HCT116 (cell line): ENCODE measurements at regions not wholly inside any gene's neighbourhood (a gene's known extent, or its start where the extent isn't known, plus 50 kb on each side); places are given as distances from the start of the nearest gene placed in this dataset.
A peak's percentile ranks its signal among the peaks of the same experiment; 100 is the strongest.

Experiments used
- ATAC-seq: fragments of 200-7000 bp; cut with Tn5 transposase; 2 replicates; pipeline ENCODE4 v1.9.1; 2020; ENCODE audit warnings: mild to moderate bottlenecking, moderate library complexity
- BruUV-seq: library from RNA; stranded (reverse); fragments of 400-500 nt; replicated peaks from 2 replicates; lab custom pipeline; 2021; lab: Mats Ljungman, UMichigan
- CTCF ChIA-PET: fragments of 300-600 bp; sonication (Branson Sonifier 250); formaldehyde crosslinking; loops from one replicate; lab custom pipeline; 2021; ENCODE audit warnings: antibody characterized with exemption; lab: Charles Lee
- POLR2A ChIA-PET: fragments of 300-600, 350-600 bp; sonication (Branson Sonifier 250); formaldehyde crosslinking; loops from one replicate; lab custom pipeline; 2021; ENCODE audit warnings: antibody characterized with exemption; lab: Charles Lee
- RAD21 ChIA-PET, 2 experiments: fragments of 300-600 bp; sonication (Branson Sonifier 250); formaldehyde crosslinking; loops; one replicate each; lab custom pipeline; 2023; ENCODE audit warnings: low total read pairs in 2 of 2; ENCODE audit not compliant: uncharacterized antibody in 2 of 2, unreplicated experiment in 2 of 2, low non-redundant PET in 1 of 2; lab: Charles Lee
- DNase-seq: peaks from one replicate; pipeline ENCODE4 v3.0.0-alpha.2; 2010; ENCODE audit warnings: low read depth, low spot score
- H2AFZ ChIP-seq: fragments of 200-600 bp; shearing (Covaris generic), sonication (generic); 2 replicates; pipeline ENCODE4 v1.6.1; 2017; ENCODE audit warnings: low read depth, mixed run types, mixed read lengths, antibody characterized with exemption, low read length; ENCODE audit not compliant: poor library complexity, severe bottlenecking
- H3K27ac ChIP-seq: 2 replicates; pipeline ENCODE4 v1.5.1; 2012; ENCODE audit warnings: low read depth, low read length
- H3K27me3 ChIP-seq: fragments of 200-600 bp; sonication (generic); 2 replicates; pipeline ENCODE4 v1.6.1; 2016; ENCODE audit warnings: mixed run types, low read length, mixed read lengths; ENCODE audit not compliant: insufficient read depth
- H3K36me3 ChIP-seq, 2 experiments: fragments of 200-500 bp in 1 of 2; fragments of 200-600 bp in 1 of 2; sonication (Bioruptor generic) in 1 of 2; sonication (generic) in 1 of 2; 2 replicates each; pipeline versions ENCODE4 v1.5.1 to v1.6.1; 2014 to 2016; ENCODE audit warnings: low read length in 2 of 2, inconsistent platforms in 1 of 2, mixed read lengths in 1 of 2, mixed run types in 1 of 2; ENCODE audit not compliant: insufficient read depth in 2 of 2, control insufficient read depth in 1 of 2
- H3K4me1 ChIP-seq, 2 experiments: fragments of 200-600 bp in 1 of 2; sonication (generic) in 1 of 2; 2 replicates each; pipeline versions ENCODE4 v1.5.1 to v1.6.1; 2012 to 2017; ENCODE audit warnings: low read length in 2 of 2, inconsistent platforms in 1 of 2, mild to moderate bottlenecking in 1 of 2, mixed read lengths in 1 of 2, mixed run types in 1 of 2, moderate library complexity in 1 of 2; ENCODE audit not compliant: insufficient read depth in 2 of 2, control insufficient read depth in 1 of 2
- H3K4me2 ChIP-seq: fragments of 200-600 bp; sonication (generic); 2 replicates; pipeline ENCODE4 v1.6.1; 2017; ENCODE audit warnings: mixed run types, low read length, mixed read lengths
- H3K4me3 ChIP-seq, 2 experiments: fragments of 200-600 bp in 1 of 2; sonication (generic) in 1 of 2; replicated peaks in 1 of 2; 2 replicates each; pipeline ENCODE4 v1.5.1; 2011 to 2016; ENCODE audit warnings: low read length in 2 of 2, control low read depth in 1 of 2, low read depth in 1 of 2, mild to moderate bottlenecking in 1 of 2, mixed read lengths in 1 of 2, mixed run types in 1 of 2
- H3K79me2 ChIP-seq: fragments of 200-600 bp; sonication (generic); 2 replicates; pipeline ENCODE4 v1.6.1; 2017; ENCODE audit warnings: mild to moderate bottlenecking, mixed run types, low read length, moderate library complexity, mixed read lengths; ENCODE audit not compliant: insufficient read depth
- H3K9ac ChIP-seq: fragments of 200-600 bp; sonication (generic); 2 replicates; pipeline ENCODE4 v1.6.1; 2016; ENCODE audit warnings: low read length, mixed read lengths
- H3K9me2 ChIP-seq: fragments of 200-600 bp; sonication (generic), shearing (Covaris generic); 2 replicates; pipeline ENCODE4 v1.6.1; 2017; ENCODE audit warnings: mixed run types, mild to moderate bottlenecking, moderate library complexity; ENCODE audit not compliant: insufficient read depth
- H3K9me3 ChIP-seq, 2 experiments: fragments of 200-500 bp in 1 of 2; fragments of 200-600 bp in 1 of 2; sonication (Bioruptor generic) in 1 of 2; sonication (generic) in 1 of 2; 2 replicates each; pipeline ENCODE4 v1.6.1; 2014 to 2017; ENCODE audit warnings: low read length in 2 of 2, mixed read lengths in 2 of 2, inconsistent platforms in 1 of 2, low read depth in 1 of 2, mild to moderate bottlenecking in 1 of 2, mixed run types in 1 of 2, moderate library complexity in 1 of 2; ENCODE audit not compliant: control insufficient read depth in 1 of 2, insufficient read depth in 1 of 2
- H4K20me1 ChIP-seq: fragments of 200-600 bp; sonication (generic), shearing (Covaris generic); 2 replicates; pipeline ENCODE4 v1.6.1; 2017; ENCODE audit warnings: mixed run types, mild to moderate bottlenecking, moderate library complexity; ENCODE audit not compliant: insufficient read depth
- CBX3 ChIP-seq: IDR thresholded peaks from 2 replicates; pipeline ENCODE4 v1.6.1; 2012; ENCODE audit warnings: low read depth
- EGR1 ChIP-seq: IDR thresholded peaks from 2 replicates; pipeline ENCODE4 v1.6.1; 2012; ENCODE audit warnings: low read depth
- ELF1 ChIP-seq: IDR thresholded peaks from 2 replicates; pipeline ENCODE4 v1.6.1; 2012; ENCODE audit warnings: low read depth, borderline replicate concordance
- EZH2 ChIP-seq: fragments of 200-600 bp; sonication (generic); IDR thresholded peaks from 2 replicates; pipeline ENCODE4 v1.6.1; 2017; ENCODE audit warnings: antibody characterized with exemption, mixed run types
- EZH2phosphoT487 ChIP-seq: fragments of 200-600 bp; IDR thresholded peaks from 2 replicates; pipeline ENCODE4 v1.6.1; 2018; ENCODE audit warnings: antibody characterized with exemption, borderline replicate concordance
- FOSL1 ChIP-seq: IDR thresholded peaks from 2 replicates; pipeline ENCODE4 v1.6.1; 2012; ENCODE audit warnings: low read depth
- JUND ChIP-seq: IDR thresholded peaks from 2 replicates; pipeline ENCODE4 v1.6.1; 2012
- SIN3A ChIP-seq: IDR thresholded peaks from 2 replicates; pipeline ENCODE4 v1.6.1; 2012; ENCODE audit warnings: low read depth
- SRF ChIP-seq: IDR thresholded peaks from 2 replicates; pipeline ENCODE4 v1.6.1; 2012; ENCODE audit warnings: low read depth
- TCF7L2 ChIP-seq: IDR thresholded peaks from 2 replicates; pipeline ENCODE4 v1.7.0; 2011; ENCODE audit warnings: borderline replicate concordance, inconsistent platforms; ENCODE audit not compliant: insufficient read depth, insufficient read length; ENCODE audit errors: extremely low read depth
- intact Hi-C: fragments of 100-400 bp; cut with micrococcal nuclease; formaldehyde crosslinking; loops from 2 replicates; pipeline ENCODE4 v1.10.0; 2022
- TF ChIP-seq, protein P1 (sequence below): IDR thresholded peaks from 2 replicates; pipeline ENCODE4 v1.6.1; 2012
- TF ChIP-seq, protein P2 (sequence below): IDR thresholded peaks from 2 replicates; pipeline ENCODE4 v1.6.1; 2011; ENCODE audit warnings: mild to moderate bottlenecking, low read length, moderate library complexity; ENCODE audit not compliant: insufficient replicate concordance; ENCODE audit errors: extremely low read depth

GRCh38 chr1:39133340-39133684 is 71.2 kb upstream of the MACF1 start:
- peaks cover 43 to 45% of the 10 kb centered on the region in 2 experiments for H3K4me1 ChIP-seq
- ChIA-PET POLR2A (interaction anchor here (1.8 kb wide), 1 partner anchor 9 kb away, joined by 6 read pairs; no protein-coding TSS in a partner anchor), RAD21 (no interaction called here), CTCF (interaction anchor here (1.2 to 2.8 kb wide), 7 partner anchors 9 to 406 kb away, joined by 3 to 13 read pairs (median 7); no protein-coding TSS in a partner anchor)
- H3K4me3 ChIP-seq = no peak overlapping the region
- 0 out of 2 replicates have a peak overlapping the region, but pooled peaks have one; percentile 6 for H3K9ac ChIP-seq
- no TSS peak for BruUV-seq
- peak overlapping the region; percentile 45 for H3K4me2 ChIP-seq
- H2AFZ ChIP-seq = no peak overlapping the region
- no peaks in the 10 kb centered on the region for H4K20me1 ChIP-seq
- no peaks in the 10 kb centered on the region for H3K9me2 ChIP-seq
- no peaks in the 10 kb centered on the region for H3K36me3 ChIP-seq
- peaks cover 29% of the 10 kb centered on the region for H3K79me2 ChIP-seq
- no peaks in the 10 kb centered on the region for H3K27me3 ChIP-seq
- no peaks in the 10 kb centered on the region for H3K9me3 ChIP-seq
- ATAC-seq (no peak), DNase-seq (no peak)
- H3K27ac ChIP-seq = no peak overlapping the region
- intact Hi-C loops = loop anchor here (5.0 kb wide), 1 partner anchor 49 kb away; no protein-coding TSS in a partner anchor
- TF ChIP-seq SIN3A (no peak), FOSL1 (no peak), EZH2phosphoT487 (no peak), ELF1 (no peak), EGR1 (no peak), SRF (no peak), CBX3 (no peak), EZH2 (no peak), TCF7L2 (no peak), JUND (no peak)
- TF ChIP-seq, protein P1, sequence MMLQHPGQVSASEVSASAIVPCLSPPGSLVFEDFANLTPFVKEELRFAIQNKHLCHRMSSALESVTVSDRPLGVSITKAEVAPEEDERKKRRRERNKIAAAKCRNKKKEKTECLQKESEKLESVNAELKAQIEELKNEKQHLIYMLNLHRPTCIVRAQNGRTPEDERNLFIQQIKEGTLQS = no peak
- TF ChIP-seq, protein P2, sequence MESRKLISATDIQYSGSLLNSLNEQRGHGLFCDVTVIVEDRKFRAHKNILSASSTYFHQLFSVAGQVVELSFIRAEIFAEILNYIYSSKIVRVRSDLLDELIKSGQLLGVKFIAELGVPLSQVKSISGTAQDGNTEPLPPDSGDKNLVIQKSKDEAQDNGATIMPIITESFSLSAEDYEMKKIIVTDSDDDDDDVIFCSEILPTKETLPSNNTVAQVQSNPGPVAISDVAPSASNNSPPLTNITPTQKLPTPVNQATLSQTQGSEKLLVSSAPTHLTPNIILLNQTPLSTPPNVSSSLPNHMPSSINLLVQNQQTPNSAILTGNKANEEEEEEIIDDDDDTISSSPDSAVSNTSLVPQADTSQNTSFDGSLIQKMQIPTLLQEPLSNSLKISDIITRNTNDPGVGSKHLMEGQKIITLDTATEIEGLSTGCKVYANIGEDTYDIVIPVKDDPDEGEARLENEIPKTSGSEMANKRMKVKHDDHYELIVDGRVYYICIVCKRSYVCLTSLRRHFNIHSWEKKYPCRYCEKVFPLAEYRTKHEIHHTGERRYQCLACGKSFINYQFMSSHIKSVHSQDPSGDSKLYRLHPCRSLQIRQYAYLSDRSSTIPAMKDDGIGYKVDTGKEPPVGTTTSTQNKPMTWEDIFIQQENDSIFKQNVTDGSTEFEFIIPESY = no peak
